ENCODE measurements at regions not wholly inside any gene's neighbourhood (a gene's known extent, or its start where the extent isn't known, plus 50 kb on each side); places are given as distances from the start of the nearest gene placed in this dataset.

- Mint-ChIP-seq H3K27ac (no peak overlapping the region), H3K36me3 (ENCODE audit: low read depth) (no peaks in the 10 kb centered on the region), H3K4me3 (no peak overlapping the region), H3K4me1 (no peaks in the 10 kb centered on the region), H3K27me3 (no peaks in the 10 kb centered on the region), H3K9me3 (ENCODE audit: low read depth) (no peaks in the 10 kb centered on the region)
- intact Hi-C loops (cut with DNase I, micrococcal nuclease): no loop called here
- POLR2A ChIA-PET: no interaction called here
- DNase-seq (no peak), ATAC-seq (no peak)
- CTCF ChIA-PET: no interaction called here
Observed at GRCh38 chr15:36400936-36401585, 178.4 kb upstream of the CDIN1 start.

DNA sequence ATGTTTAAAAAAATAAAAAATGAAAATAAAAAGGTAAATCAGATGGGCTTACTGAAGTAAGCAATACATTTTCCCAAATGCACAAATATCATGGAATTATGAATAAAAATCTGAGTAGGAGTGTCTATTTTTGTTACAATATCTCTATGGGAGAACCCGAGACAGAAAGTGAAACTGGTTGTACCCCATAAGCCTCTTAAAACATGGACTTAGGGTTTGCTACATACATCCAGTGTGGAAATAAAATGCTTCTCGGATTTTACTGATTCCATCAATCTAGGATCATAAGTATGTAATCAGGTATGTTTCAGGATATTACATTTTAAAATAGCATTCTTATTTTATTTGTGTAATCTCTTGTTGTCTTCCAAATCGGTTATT is 177.8 kb upstream of the CDIN1 start:
- no peak overlapping the region for H3K27ac Mint-ChIP-seq
- no peaks in the 10 kb centered on the region for H3K36me3 Mint-ChIP-seq (ENCODE audit: low read depth)
- ATAC-seq (no peak), DNase-seq (no peak)
- CTCF ChIA-PET: no interaction called here
- no peaks in the 10 kb centered on the region for H3K9me3 Mint-ChIP-seq (ENCODE audit: low read depth)
- intact Hi-C loops (cut with DNase I, micrococcal nuclease): no loop called here
- H3K4me1 Mint-ChIP-seq: no peaks in the 10 kb centered on the region
- H3K27me3 Mint-ChIP-seq: no peaks in the 10 kb centered on the region
- POLR2A ChIA-PET: no interaction called here
- H3K4me3 Mint-ChIP-seq: no peak overlapping the region

DNA sequence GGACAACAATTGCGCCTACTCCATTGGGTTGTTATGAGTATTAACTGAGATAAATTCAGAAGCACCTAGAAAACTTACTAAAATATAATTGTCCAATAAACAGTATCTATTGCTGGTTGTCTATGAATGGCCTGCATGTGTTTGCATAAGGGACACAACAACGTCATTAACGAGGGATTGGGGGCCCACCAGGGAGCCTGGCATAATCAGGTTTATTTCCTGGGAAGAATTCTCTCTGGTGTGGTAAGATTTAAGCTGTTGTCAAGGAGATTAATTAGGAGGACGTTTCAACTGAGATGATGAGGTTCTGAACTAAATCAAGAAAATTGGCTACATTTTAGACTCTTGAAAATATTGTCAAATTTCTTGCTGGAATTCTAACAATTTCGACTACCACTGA is 176.1 kb upstream of the CDIN1 start:
- H3K9me3 Mint-ChIP-seq (ENCODE audit: low read depth): no peaks in the 10 kb centered on the region
- CTCF ChIA-PET: no interaction called here
- ATAC-seq (no peak), DNase-seq (no peak)
- no peaks in the 10 kb centered on the region for H3K27me3 Mint-ChIP-seq
- no peaks in the 10 kb centered on the region for H3K4me1 Mint-ChIP-seq
- H3K36me3 Mint-ChIP-seq (ENCODE audit: low read depth): no peaks in the 10 kb centered on the region
- H3K27ac Mint-ChIP-seq: no peak overlapping the region
- no peak overlapping the region for H3K4me3 Mint-ChIP-seq
- intact Hi-C loops (cut with DNase I, micrococcal nuclease): no loop called here
- POLR2A ChIA-PET: no interaction called here

- intact Hi-C loops (cut with DNase I, micrococcal nuclease): no loop called here
- POLR2A ChIA-PET: no interaction called here
- CTCF ChIA-PET: no interaction called here
Observed at GRCh38 chr15:36406366-36406765, 173.1 kb upstream of the CDIN1 start.

DNA sequence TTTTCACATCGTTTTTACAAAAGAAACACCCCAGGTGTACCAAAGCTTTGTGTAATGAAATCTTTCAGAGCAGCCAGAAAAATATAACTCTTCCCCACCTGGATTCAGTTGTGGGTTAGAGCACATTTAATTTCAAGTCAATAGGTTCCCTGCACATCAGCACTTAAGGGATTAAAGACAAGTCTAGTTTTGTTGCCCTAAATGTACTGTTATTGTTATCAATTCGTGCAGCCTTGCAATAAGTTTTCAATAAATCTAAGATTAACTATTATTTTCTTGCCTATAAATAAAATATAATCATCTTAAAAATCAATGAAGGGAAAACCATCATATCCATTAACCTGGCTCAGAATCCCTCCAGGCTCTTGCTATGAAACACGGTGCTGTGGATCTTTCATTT is 172.5 kb upstream of the CDIN1 start:
- CTCF ChIA-PET: no interaction called here
- DNase-seq (no peak), ATAC-seq (no peak)
- Mint-ChIP-seq H3K4me3 (no peak overlapping the region), H3K27me3 (no peaks in the 10 kb centered on the region), H3K4me1 (no peaks in the 10 kb centered on the region), H3K27ac (no peak overlapping the region), H3K36me3 (ENCODE audit: low read depth) (no peaks in the 10 kb centered on the region), H3K9me3 (ENCODE audit: low read depth) (no peaks in the 10 kb centered on the region)
- intact Hi-C loops (cut with DNase I, micrococcal nuclease): no loop called here
- POLR2A ChIA-PET: no interaction called here

More at GRCh38 chr15:36406366-36406765, 173.1 kb upstream of the CDIN1 start:
- ATAC-seq (no peak), DNase-seq (no peak)
- no peak overlapping the region for H3K4me3 Mint-ChIP-seq
- no peaks in the 10 kb centered on the region for H3K4me1 Mint-ChIP-seq
- H3K27ac Mint-ChIP-seq: no peak overlapping the region
- no peaks in the 10 kb centered on the region for H3K27me3 Mint-ChIP-seq
- no peaks in the 10 kb centered on the region for H3K36me3 Mint-ChIP-seq (ENCODE audit: low read depth)
- no peaks in the 10 kb centered on the region for H3K9me3 Mint-ChIP-seq (ENCODE audit: low read depth)

DNA sequence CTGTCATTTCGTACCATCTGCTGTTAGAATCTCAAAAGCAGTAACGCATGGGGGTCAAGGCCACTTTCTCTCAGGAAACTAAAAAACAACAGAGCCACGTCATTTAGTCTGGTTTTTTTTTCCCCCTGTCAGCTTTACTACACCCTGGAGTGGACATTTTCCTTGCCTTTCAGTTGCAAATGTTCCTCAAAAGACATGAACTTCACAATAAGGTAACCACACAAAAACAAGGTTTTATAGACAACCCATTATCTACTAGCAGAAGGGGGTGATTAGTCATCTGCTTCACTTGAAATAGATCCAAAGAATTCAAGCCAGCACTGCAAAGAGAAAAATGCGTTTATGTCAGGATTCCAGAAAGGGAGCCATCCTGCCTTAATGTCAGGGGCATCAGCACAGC is 171.8 kb upstream of the CDIN1 start:
- POLR2A ChIA-PET: no interaction called here

GRCh38 chr15:36409819-36410218 is 169.6 kb upstream of the CDIN1 start:
- no peak for DNase-seq
- H3K36me3 Mint-ChIP-seq (ENCODE audit: low read depth): no peaks in the 10 kb centered on the region
- H3K9me3 Mint-ChIP-seq (ENCODE audit: low read depth): no peaks in the 10 kb centered on the region
- ATAC-seq: no peak
- intact Hi-C loops (cut with DNase I, micrococcal nuclease): no loop called here
- ChIA-PET POLR2A (no interaction called here), CTCF (no interaction called here)
- no peak overlapping the region for H3K27ac Mint-ChIP-seq
- H3K4me3 Mint-ChIP-seq: no peak overlapping the region
- no peaks in the 10 kb centered on the region for H3K27me3 Mint-ChIP-seq
- no peaks in the 10 kb centered on the region for H3K4me1 Mint-ChIP-seq

More for the DNA sequence above, 171.8 kb upstream of the CDIN1 start:
- no peaks in the 10 kb centered on the region for H3K9me3 Mint-ChIP-seq (ENCODE audit: low read depth)
- H3K4me3 Mint-ChIP-seq: no peak overlapping the region
- no peak for DNase-seq
- H3K27me3 Mint-ChIP-seq: no peaks in the 10 kb centered on the region
- no peaks in the 10 kb centered on the region for H3K36me3 Mint-ChIP-seq (ENCODE audit: low read depth)
- H3K27ac Mint-ChIP-seq: no peak overlapping the region
- intact Hi-C loops (cut with DNase I, micrococcal nuclease): no loop called here
- CTCF ChIA-PET: no interaction called here
- no peaks in the 10 kb centered on the region for H3K4me1 Mint-ChIP-seq
- ATAC-seq: no peak

DNA sequence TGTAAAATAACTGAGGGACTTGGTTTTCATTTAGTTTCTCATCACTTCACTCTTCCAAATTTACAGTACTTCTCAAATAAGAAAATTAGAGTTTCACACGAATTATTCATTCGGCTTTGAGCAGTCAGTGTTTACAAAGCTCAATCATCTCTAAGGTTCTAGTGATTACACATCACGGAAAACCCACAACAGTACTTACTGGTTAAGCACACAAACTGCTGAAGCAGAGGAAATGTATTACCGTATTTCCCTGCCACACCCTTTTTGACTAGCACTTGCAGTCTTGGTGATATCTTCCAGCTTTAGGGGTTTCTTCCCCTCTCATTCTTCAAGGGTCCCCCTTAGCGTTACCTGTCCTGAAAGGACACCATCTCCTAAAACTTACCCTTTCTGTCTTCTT is 164.8 kb upstream of the CDIN1 start:
- DNase-seq (no peak), ATAC-seq (no peak)
- CTCF ChIA-PET: no interaction called here
- Mint-ChIP-seq H3K36me3 (ENCODE audit: low read depth) (no peaks in the 10 kb centered on the region), H3K27me3 (peaks cover 3% of the 10 kb centered on the region), H3K4me3 (no peak overlapping the region), H3K4me1 (no peaks in the 10 kb centered on the region), H3K9me3 (ENCODE audit: low read depth) (peaks cover 5% of the 10 kb centered on the region), H3K27ac (no peak overlapping the region)
- POLR2A ChIA-PET: no interaction called here
- intact Hi-C loops (cut with DNase I, micrococcal nuclease): no loop called here

- Mint-ChIP-seq H3K4me3 (no peak overlapping the region), H3K4me1 (no peaks in the 10 kb centered on the region), H3K27ac (no peak overlapping the region), H3K9me3 (ENCODE audit: low read depth) (peaks cover 5% of the 10 kb centered on the region), H3K36me3 (ENCODE audit: low read depth) (no peaks in the 10 kb centered on the region), H3K27me3 (peaks cover 3% of the 10 kb centered on the region)
- ATAC-seq (no peak), DNase-seq (no peak)
- intact Hi-C loops (cut with DNase I, micrococcal nuclease): no loop called here
- ChIA-PET CTCF (no interaction called here), POLR2A (no interaction called here)
Observed at GRCh38 chr15:36415643-36416042, 163.8 kb upstream of the CDIN1 start.

GRCh38 chr15:36422631-36423030 is 156.8 kb upstream of the CDIN1 start:
- Mint-ChIP-seq H3K27me3 (peaks cover 3% of the 10 kb centered on the region), H3K9me3 (ENCODE audit: low read depth) (peaks cover 5% of the 10 kb centered on the region), H3K27ac (no peak overlapping the region), H3K4me3 (no peak overlapping the region), H3K4me1 (no peaks in the 10 kb centered on the region), H3K36me3 (ENCODE audit: low read depth) (no peaks in the 10 kb centered on the region)
- no peak for ATAC-seq
- ChIA-PET CTCF (no interaction called here), POLR2A (no interaction called here)
- intact Hi-C loops (cut with DNase I, micrococcal nuclease): no loop called here
- DNase-seq: no peak

DNA sequence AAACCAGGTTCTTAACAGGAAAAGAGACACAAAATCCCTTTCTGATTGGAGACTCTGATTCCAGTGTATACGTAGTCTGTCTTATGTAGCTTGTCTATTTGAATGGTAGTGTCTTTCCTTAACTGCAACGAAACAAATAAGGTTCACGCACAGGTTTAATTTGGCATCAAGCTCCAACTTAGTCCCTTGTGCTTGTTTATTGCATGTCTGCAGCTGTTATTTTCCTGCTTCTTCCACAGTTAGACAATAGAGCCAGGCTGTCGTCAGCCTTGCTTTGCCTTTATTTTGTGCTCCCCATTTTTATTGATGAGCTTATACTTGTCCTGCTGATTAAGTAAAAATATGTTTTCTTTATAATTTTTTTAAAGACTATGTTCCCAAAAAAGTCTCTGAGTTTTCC is 152.7 kb upstream of the CDIN1 start:
- POLR2A ChIA-PET: no interaction called here
- CTCF ChIA-PET: interaction anchor here (1.1 kb wide), 1 partner anchor 12 kb away, joined by 3 read pairs; no protein-coding TSS in a partner anchor
- Mint-ChIP-seq H3K27ac (no peak overlapping the region), H3K27me3 (no peaks in the 10 kb centered on the region), H3K36me3 (ENCODE audit: low read depth) (no peaks in the 10 kb centered on the region), H3K4me1 (no peaks in the 10 kb centered on the region), H3K9me3 (ENCODE audit: low read depth) (no peaks in the 10 kb centered on the region), H3K4me3 (no peak overlapping the region)
- ATAC-seq (no peak), DNase-seq (no peak)
- intact Hi-C loops (cut with DNase I, micrococcal nuclease): no loop called here

DNA sequence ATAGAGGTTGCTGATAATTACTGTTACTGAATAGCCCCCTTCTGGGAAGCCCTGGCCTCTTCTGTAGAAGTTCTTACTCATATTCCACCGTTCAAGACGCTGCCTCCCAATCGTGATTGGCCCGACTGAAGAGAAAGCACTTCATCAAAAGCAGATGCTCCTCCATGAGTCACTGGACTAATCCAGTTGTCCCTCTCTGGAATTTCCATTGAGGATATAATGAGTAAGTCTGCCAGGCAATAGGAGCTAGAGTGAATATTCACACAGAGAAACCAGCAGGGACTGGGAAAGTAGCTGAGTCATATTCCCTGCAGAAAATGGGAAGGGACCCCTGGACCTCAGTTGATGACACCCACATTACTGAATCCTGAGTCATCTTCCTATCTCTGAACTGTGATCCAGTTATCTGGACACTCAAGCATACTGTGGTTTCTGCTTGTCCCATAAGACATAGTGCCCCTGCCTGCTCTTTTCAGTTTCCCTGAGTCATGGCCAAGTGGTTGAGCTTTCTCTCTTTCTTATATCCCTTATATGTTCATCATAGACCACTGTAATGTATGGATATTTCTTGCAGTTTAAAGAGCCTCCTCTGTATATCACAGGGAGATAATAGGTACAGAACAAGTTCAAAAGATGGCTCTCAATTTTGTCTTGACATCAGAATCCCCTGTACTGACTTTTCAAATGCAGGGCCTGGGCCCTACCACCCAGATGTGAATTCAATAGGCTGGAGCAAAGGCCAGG is 151.2 kb upstream of the CDIN1 start:
- intact Hi-C loops (cut with DNase I, micrococcal nuclease): no loop called here
- CTCF ChIA-PET: no interaction called here
- POLR2A ChIA-PET: no interaction called here

More for the DNA sequence above, 151.2 kb upstream of the CDIN1 start:
- Mint-ChIP-seq H3K36me3 (ENCODE audit: low read depth) (no peaks in the 10 kb centered on the region), H3K4me1 (no peaks in the 10 kb centered on the region), H3K9me3 (ENCODE audit: low read depth) (no peaks in the 10 kb centered on the region), H3K27ac (no peak overlapping the region), H3K4me3 (no peak overlapping the region), H3K27me3 (no peaks in the 10 kb centered on the region)
- no peak for ATAC-seq
- DNase-seq: no peak

Data from activated CD4-positive, alpha-beta T cell treated with anti-CD3 and anti-CD28 coated beads for 36 hours (primary cell).